ENCODE measurements at regions not wholly inside any gene's neighbourhood (a gene's known extent, or its start where the extent isn't known, plus 50 kb on each side); places are given as distances from the start of the nearest gene placed in this dataset.

GRCh38 chr6:104629826-104630225 lies 229.9 kb downstream of the HACE1 start:
- in situ Hi-C loops (cut with HindIII; ENCODE audit: low pct_unique_long_range_greater_than_20kb, low sequenced_read_pairs): no loop called here
- DNase-seq (ENCODE audit: low read depth, low spot score): no peak

- no peak for DNase-seq (ENCODE audit: low read depth, low spot score)
- in situ Hi-C loops (cut with HindIII; ENCODE audit: low pct_unique_long_range_greater_than_20kb, low sequenced_read_pairs): no loop called here
Observed at GRCh38 chr6:104625536-104625935, 234.2 kb downstream of the HACE1 start.

GRCh38 chr6:104623052-104623690 lies 236.5 kb downstream of the HACE1 start:
- in situ Hi-C loops (cut with HindIII; ENCODE audit: low pct_unique_long_range_greater_than_20kb, low sequenced_read_pairs): no loop called here
- peak; percentile 34 for DNase-seq (ENCODE audit: low read depth, low spot score)

GRCh38 chr6:104621396-104621795 lies 238.3 kb downstream of the HACE1 start:
- no peak for DNase-seq (ENCODE audit: low read depth, low spot score)

GRCh38 chr6:104617591-104617990 lies 242.1 kb downstream of the HACE1 start:
- in situ Hi-C loops (cut with HindIII; ENCODE audit: low pct_unique_long_range_greater_than_20kb, low sequenced_read_pairs): no loop called here
- no peak for DNase-seq (ENCODE audit: low read depth, low spot score)

More at GRCh38 chr6:104621396-104621795, 238.3 kb downstream of the HACE1 start:
- in situ Hi-C loops (cut with HindIII; ENCODE audit: low pct_unique_long_range_greater_than_20kb, low sequenced_read_pairs): no loop called here

GRCh38 chr6:104614394-104614793 lies 245.3 kb downstream of the HACE1 start:
- DNase-seq (ENCODE audit: low read depth, low spot score): no peak
- in situ Hi-C loops (cut with HindIII; ENCODE audit: low pct_unique_long_range_greater_than_20kb, low sequenced_read_pairs): no loop called here

- DNase-seq (ENCODE audit: low read depth, low spot score): no peak
- in situ Hi-C loops (cut with HindIII; ENCODE audit: low pct_unique_long_range_greater_than_20kb, low sequenced_read_pairs): no loop called here
Observed at GRCh38 chr6:104613416-104614001, 246.2 kb downstream of the HACE1 start.

GRCh38 chr6:104612541-104612940 lies 247.2 kb downstream of the HACE1 start:
- no peak for DNase-seq (ENCODE audit: low read depth, low spot score)
- in situ Hi-C loops (cut with HindIII; ENCODE audit: low pct_unique_long_range_greater_than_20kb, low sequenced_read_pairs): no loop called here

GRCh38 chr6:104608101-104608500 lies 251.6 kb downstream of the HACE1 start:
- in situ Hi-C loops (cut with HindIII; ENCODE audit: low pct_unique_long_range_greater_than_20kb, low sequenced_read_pairs): no loop called here

GRCh38 chr6:104607501-104607900 lies 252.2 kb downstream of the HACE1 start:
- in situ Hi-C loops (cut with HindIII; ENCODE audit: low pct_unique_long_range_greater_than_20kb, low sequenced_read_pairs): no loop called here
- DNase-seq (ENCODE audit: low read depth, low spot score): no peak

More at GRCh38 chr6:104608101-104608500, 251.6 kb downstream of the HACE1 start:
- no peak for DNase-seq (ENCODE audit: low read depth, low spot score)

GRCh38 chr6:104606361-104606760 lies 253.4 kb downstream of the HACE1 start:
- no peak for DNase-seq (ENCODE audit: low read depth, low spot score)
- in situ Hi-C loops (cut with HindIII; ENCODE audit: low pct_unique_long_range_greater_than_20kb, low sequenced_read_pairs): no loop called here

- in situ Hi-C loops (cut with HindIII; ENCODE audit: low pct_unique_long_range_greater_than_20kb, low sequenced_read_pairs): no loop called here
Observed at GRCh38 chr6:104604685-104605084, 255.0 kb downstream of the HACE1 start.

GRCh38 chr6:104603108-104603745 lies 256.5 kb downstream of the HACE1 start:
- in situ Hi-C loops (cut with HindIII; ENCODE audit: low pct_unique_long_range_greater_than_20kb, low sequenced_read_pairs): no loop called here
- DNase-seq (ENCODE audit: low read depth, low spot score): no peak

More at GRCh38 chr6:104604685-104605084, 255.0 kb downstream of the HACE1 start:
- DNase-seq (ENCODE audit: low read depth, low spot score): no peak

- DNase-seq (ENCODE audit: low read depth, low spot score): no peak
- in situ Hi-C loops (cut with HindIII; ENCODE audit: low pct_unique_long_range_greater_than_20kb, low sequenced_read_pairs): no loop called here
Observed at GRCh38 chr6:104601721-104602120, 258.0 kb downstream of the HACE1 start.

- in situ Hi-C loops (cut with HindIII; ENCODE audit: low pct_unique_long_range_greater_than_20kb, low sequenced_read_pairs): no loop called here
- DNase-seq (ENCODE audit: low read depth, low spot score): no peak
Observed at GRCh38 chr6:104601131-104601651, 258.5 kb downstream of the HACE1 start.

- DNase-seq (ENCODE audit: low read depth, low spot score): no peak
- in situ Hi-C loops (cut with HindIII; ENCODE audit: low pct_unique_long_range_greater_than_20kb, low sequenced_read_pairs): no loop called here
Observed at GRCh38 chr6:104600639-104600931, 259.1 kb downstream of the HACE1 start.

GRCh38 chr6:104599821-104600638 lies 259.7 kb downstream of the HACE1 start:
- in situ Hi-C loops (cut with HindIII; ENCODE audit: low pct_unique_long_range_greater_than_20kb, low sequenced_read_pairs): no loop called here
- no peak for DNase-seq (ENCODE audit: low read depth, low spot score)

- DNase-seq (ENCODE audit: low read depth, low spot score): no peak
- in situ Hi-C loops (cut with HindIII; ENCODE audit: low pct_unique_long_range_greater_than_20kb, low sequenced_read_pairs): no loop called here
Observed at GRCh38 chr6:104597541-104598050, 262.1 kb downstream of the HACE1 start.

Measured in SK-MEL-5 (cell line).